Suprapubic skin (tissue), 3 donors: ENCODE measurements at regions not wholly inside any gene's neighbourhood (a gene's known extent, or its start where the extent isn't known, plus 50 kb on each side); places are given as distances from the start of the nearest gene placed in this dataset.

Experiments used
- EP300 ChIP-seq: sonication (generic); formaldehyde crosslinking; IDR thresholded peaks from one replicate; pipeline ENCODE4 v1.6.1; 2017; ENCODE audit warnings: antibody characterized with exemption
- POLR2A ChIP-seq, 2 donors: fragments of 450-650 bp; IDR thresholded peaks; one replicate each; pipeline ENCODE4 v1.6.1; 2017; ENCODE audit warnings: antibody characterized with exemption in 2 of 2, mild to moderate bottlenecking in 2 of 2, moderate library complexity in 2 of 2
- TF ChIP-seq, protein P1 (sequence below), 2 donors: fragments of 200-600 bp in 1 of 2; fragments of 450-650 bp in 1 of 2; sonication (generic) in 1 of 2; IDR thresholded peaks; one replicate each; pipeline ENCODE4 v1.5.1; 2016 to 2019; ENCODE audit warnings: antibody characterized with exemption in 2 of 2, mild to moderate bottlenecking in 1 of 2, moderate library complexity in 1 of 2

DNA sequence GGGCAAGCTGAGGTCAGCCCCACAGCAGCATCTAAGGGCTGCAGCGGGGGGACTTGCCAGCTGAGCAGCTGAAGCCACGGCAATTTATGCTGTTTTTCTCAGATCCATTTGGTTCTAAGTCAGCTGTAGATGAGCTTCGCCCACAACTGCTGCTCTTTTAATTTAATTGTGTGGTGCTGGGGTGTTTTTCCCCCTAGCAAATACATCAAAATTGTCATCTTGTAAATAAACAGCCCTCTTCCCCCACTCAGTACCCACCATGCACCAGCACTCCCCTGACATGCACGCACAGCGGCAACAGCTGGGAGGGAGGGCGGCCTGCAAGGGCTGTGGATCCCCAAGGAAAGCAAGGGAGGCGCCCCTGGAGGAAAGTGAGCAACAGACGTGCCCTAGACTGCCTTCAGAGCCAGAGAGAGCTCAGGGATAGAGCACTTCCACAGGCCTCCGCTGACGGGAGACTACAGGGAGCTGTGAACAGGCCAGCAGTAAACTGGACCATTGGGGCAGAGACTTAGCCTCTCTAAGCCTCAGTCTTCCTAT is 149.5 kb downstream of the TMEM132E start:
- TF ChIP-seq EP300 = no peak
- TF ChIP-seq, protein P1, sequence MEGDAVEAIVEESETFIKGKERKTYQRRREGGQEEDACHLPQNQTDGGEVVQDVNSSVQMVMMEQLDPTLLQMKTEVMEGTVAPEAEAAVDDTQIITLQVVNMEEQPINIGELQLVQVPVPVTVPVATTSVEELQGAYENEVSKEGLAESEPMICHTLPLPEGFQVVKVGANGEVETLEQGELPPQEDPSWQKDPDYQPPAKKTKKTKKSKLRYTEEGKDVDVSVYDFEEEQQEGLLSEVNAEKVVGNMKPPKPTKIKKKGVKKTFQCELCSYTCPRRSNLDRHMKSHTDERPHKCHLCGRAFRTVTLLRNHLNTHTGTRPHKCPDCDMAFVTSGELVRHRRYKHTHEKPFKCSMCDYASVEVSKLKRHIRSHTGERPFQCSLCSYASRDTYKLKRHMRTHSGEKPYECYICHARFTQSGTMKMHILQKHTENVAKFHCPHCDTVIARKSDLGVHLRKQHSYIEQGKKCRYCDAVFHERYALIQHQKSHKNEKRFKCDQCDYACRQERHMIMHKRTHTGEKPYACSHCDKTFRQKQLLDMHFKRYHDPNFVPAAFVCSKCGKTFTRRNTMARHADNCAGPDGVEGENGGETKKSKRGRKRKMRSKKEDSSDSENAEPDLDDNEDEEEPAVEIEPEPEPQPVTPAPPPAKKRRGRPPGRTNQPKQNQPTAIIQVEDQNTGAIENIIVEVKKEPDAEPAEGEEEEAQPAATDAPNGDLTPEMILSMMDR (IDR thresholded peaks at IDR 0.05) = no peak
- no peak for TF ChIP-seq POLR2A (IDR thresholded peaks at IDR 0.05)
